Right lobe of liver (tissue), 4 donors: ENCODE measurements at regions not wholly inside any gene's neighbourhood (a gene's known extent, or its start where the extent isn't known, plus 50 kb on each side); places are given as distances from the start of the nearest gene placed in this dataset.

Experiments
- POLR2A ChIP-seq: fragments of 450-650 bp; IDR thresholded peaks from one replicate; pipeline ENCODE4 v1.6.1; 2017; ENCODE audit warnings: antibody characterized with exemption, mild to moderate bottlenecking
- TF ChIP-seq, protein P1 (sequence below), 4 donors: fragments of 200-600 bp in 3 of 4; fragments of 450-650 bp in 1 of 4; IDR thresholded peaks; one replicate each; pipeline versions ENCODE4 v1.5.1 to v1.8.0; 2016 to 2022; ENCODE audit warnings: antibody characterized with exemption in 4 of 4, mild to moderate bottlenecking in 2 of 4
- donor health status: DM: no; HTN: no; CAD: no.
- donor health status: DM: no; HTN: no; CAD: no.
- donor health status: DM: no; HTN: yes; CAD: no.

DNA sequence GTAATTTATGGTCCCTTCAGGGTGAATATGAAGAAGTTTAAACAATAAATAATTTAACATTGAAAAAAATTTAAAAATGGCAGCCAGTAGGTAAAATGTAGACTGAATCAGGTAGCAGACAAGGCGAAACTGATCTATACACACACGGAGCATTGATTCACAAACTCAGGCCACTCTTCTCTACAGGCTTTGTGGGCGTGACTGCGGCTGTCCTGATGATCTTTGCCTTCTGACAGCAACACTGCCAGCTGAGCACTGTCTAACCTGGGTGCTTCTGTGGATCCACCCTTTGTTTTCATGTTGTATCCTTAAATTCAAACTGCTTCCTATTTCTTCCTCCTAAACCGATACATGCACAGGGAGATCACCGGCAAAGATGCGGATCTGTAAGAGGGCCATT lies 315.4 kb upstream of the ADCY2 start:
- TF ChIP-seq, protein P1, sequence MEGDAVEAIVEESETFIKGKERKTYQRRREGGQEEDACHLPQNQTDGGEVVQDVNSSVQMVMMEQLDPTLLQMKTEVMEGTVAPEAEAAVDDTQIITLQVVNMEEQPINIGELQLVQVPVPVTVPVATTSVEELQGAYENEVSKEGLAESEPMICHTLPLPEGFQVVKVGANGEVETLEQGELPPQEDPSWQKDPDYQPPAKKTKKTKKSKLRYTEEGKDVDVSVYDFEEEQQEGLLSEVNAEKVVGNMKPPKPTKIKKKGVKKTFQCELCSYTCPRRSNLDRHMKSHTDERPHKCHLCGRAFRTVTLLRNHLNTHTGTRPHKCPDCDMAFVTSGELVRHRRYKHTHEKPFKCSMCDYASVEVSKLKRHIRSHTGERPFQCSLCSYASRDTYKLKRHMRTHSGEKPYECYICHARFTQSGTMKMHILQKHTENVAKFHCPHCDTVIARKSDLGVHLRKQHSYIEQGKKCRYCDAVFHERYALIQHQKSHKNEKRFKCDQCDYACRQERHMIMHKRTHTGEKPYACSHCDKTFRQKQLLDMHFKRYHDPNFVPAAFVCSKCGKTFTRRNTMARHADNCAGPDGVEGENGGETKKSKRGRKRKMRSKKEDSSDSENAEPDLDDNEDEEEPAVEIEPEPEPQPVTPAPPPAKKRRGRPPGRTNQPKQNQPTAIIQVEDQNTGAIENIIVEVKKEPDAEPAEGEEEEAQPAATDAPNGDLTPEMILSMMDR (IDR thresholded peaks at IDR 0.05): no peak
- TF ChIP-seq POLR2A: no peak
